D721Med (cell line): ENCODE measurements at regions not wholly inside any gene's neighbourhood (a gene's known extent, or its start where the extent isn't known, plus 50 kb on each side); places are given as distances from the start of the nearest gene placed in this dataset.
"Not testable (repeated sequence)": the region's sequence is repeated elsewhere in the genome, so short reads cannot be mapped to it uniquely, and the experiment has no call there.

Experiments used
- DNase-seq: peaks from one replicate; pipeline ENCODE4 v3.0.0; 2011; ENCODE audit warnings: low spot score; ENCODE audit not compliant: insufficient read length
- FAIRE-seq: peaks from 2 replicates; lab custom pipeline; 2011; peaks lifted over from hg19 to GRCh38; lab: Jason Lieb, UNC
- CTCF ChIP-seq: IDR thresholded peaks from 2 replicates; pipeline ENCODE4 v1.5.1; 2012; ENCODE audit warnings: mild to moderate bottlenecking, control low read depth; ENCODE audit not compliant: insufficient read depth; ENCODE audit errors: missing control alignments

- no peak for TF ChIP-seq CTCF
- FAIRE-seq (no peak), DNase-seq (no peak)
These were observed 90.0 kb downstream of the VCPKMT start for GRCh38 chr14:50026396-50026795.

GRCh38 chr14:50027816-50028215, 88.6 kb downstream of the VCPKMT start:
- no peak for TF ChIP-seq CTCF
- DNase-seq (no peak), FAIRE-seq (no peak)

- no peak for TF ChIP-seq CTCF
- no peak for DNase-seq
- FAIRE-seq: no peak
These were observed 87.9 kb downstream of the VCPKMT start for GRCh38 chr14:50028458-50028857.

- FAIRE-seq: no peak
- TF ChIP-seq CTCF: no peak
- no peak for DNase-seq
These were observed 86.3 kb downstream of the VCPKMT start for GRCh38 chr14:50030036-50030435.

- DNase-seq, FAIRE-seq: not testable (repeated sequence)
These were observed 85.5 kb downstream of the VCPKMT start for GRCh38 chr14:50030911-50031310.

GRCh38 chr14:50031602-50032313, 84.6 kb downstream of the VCPKMT start:
- no peak for TF ChIP-seq CTCF
- FAIRE-seq (no peak), DNase-seq (no peak)

- not testable (repeated sequence) for FAIRE-seq, DNase-seq
These were observed 83.8 kb downstream of the VCPKMT start for GRCh38 chr14:50032462-50033167.

GRCh38 chr14:50035214-50035613, 81.2 kb downstream of the VCPKMT start:
- no peak for FAIRE-seq
- DNase-seq: no peak
- TF ChIP-seq CTCF: no peak
